ENCODE measurements at regions not wholly inside any gene's neighbourhood (a gene's known extent, or its start where the extent isn't known, plus 50 kb on each side); places are given as distances from the start of the nearest gene placed in this dataset.

DNA sequence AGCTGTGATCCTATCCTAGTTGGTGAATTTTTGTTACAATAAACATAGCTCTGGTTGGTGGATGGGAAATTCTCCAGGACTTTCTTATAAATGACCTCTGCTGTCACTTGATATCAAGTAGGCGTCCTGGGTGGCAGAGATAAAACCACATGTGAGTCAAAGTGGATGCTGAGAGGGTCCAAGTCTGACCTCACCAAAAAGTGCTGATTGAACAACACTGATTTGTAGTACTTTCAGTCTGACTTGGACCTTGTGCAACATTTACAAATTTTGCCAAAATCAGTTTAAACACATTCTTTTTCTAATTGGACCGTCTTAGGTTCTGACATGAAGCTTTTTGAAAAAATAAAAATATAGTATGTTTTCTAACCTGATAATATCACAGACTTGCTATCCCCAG, 585.6 kb downstream of the GALC start:
- TF ChIP-seq, protein P1, sequence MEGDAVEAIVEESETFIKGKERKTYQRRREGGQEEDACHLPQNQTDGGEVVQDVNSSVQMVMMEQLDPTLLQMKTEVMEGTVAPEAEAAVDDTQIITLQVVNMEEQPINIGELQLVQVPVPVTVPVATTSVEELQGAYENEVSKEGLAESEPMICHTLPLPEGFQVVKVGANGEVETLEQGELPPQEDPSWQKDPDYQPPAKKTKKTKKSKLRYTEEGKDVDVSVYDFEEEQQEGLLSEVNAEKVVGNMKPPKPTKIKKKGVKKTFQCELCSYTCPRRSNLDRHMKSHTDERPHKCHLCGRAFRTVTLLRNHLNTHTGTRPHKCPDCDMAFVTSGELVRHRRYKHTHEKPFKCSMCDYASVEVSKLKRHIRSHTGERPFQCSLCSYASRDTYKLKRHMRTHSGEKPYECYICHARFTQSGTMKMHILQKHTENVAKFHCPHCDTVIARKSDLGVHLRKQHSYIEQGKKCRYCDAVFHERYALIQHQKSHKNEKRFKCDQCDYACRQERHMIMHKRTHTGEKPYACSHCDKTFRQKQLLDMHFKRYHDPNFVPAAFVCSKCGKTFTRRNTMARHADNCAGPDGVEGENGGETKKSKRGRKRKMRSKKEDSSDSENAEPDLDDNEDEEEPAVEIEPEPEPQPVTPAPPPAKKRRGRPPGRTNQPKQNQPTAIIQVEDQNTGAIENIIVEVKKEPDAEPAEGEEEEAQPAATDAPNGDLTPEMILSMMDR (conservative IDR thresholded peaks at IDR 0.05): no peak
- TF ChIP-seq ZFX (IDR thresholded peaks at IDR 0.05): no peak
- H3K27ac ChIP-seq: no peak overlapping the region

DNA sequence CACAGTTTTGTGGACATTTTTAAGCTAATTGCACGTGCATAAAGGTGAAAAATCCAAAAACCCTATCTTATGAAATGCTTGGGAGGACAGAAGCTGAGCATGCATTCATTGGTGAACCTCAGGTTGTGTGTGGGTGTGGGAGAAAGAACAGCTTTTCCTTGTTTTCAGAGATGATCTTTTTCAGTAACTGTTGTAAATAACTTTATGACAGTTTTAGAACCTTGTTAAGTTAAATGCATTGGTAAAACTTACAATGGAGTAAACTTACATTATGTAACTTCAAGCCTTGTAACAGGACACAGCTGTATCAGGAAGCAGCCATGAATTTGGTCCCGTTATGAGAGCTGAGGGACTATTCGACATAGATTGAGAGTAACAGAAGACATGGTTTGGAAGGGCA, 587.4 kb downstream of the GALC start:
- no peak overlapping the region for H3K27ac ChIP-seq
- TF ChIP-seq, protein P1 (conservative IDR thresholded peaks at IDR 0.05): no peak
- TF ChIP-seq ZFX (IDR thresholded peaks at IDR 0.05): no peak

DNA sequence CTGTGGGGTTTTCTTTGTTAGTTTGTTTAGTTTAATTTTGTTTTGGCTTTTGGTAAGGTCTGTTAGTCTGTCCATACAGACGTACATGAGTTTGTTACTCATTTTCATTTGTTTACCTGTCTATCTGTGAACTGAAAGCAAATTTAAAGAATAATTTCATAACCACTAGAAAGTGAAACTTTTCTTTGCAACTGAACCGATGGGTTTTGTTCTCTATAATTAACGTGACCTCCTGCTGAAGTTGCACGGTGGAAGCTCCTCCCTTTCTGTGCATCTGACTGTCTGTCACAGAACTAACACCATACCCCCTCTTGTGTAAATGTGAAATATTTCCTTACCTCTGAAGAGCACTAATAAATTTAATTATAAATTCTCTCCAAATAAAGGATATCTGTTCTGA, 595.5 kb downstream of the GALC start:
- no peak for TF ChIP-seq ZFX (IDR thresholded peaks at IDR 0.05)
- TF ChIP-seq, protein P1 (conservative IDR thresholded peaks at IDR 0.05): no peak
- H3K27ac ChIP-seq: no peak overlapping the region

DNA sequence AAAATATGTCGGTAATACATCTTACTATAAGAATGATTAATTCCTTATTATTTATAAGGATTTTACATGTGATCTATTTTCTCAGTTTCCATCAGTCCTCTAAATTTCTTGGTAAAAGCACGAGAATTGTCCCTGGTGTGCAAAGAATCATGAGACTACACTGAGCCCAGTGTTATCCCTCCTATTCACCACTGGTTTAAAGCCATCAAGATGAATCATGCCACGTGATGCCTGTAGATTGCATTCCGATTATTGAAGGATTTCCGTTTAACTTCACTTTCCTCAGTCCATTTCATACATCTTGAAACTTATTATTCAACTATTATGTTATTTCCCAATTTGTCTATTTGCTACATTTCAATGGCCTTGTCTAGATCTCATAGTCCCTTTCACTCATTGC, 601.9 kb downstream of the GALC start:
- TF ChIP-seq ZFX (IDR thresholded peaks at IDR 0.05): no peak
- TF ChIP-seq, protein P1 (conservative IDR thresholded peaks at IDR 0.05): no peak
- H3K27ac ChIP-seq: no peak overlapping the region

DNA sequence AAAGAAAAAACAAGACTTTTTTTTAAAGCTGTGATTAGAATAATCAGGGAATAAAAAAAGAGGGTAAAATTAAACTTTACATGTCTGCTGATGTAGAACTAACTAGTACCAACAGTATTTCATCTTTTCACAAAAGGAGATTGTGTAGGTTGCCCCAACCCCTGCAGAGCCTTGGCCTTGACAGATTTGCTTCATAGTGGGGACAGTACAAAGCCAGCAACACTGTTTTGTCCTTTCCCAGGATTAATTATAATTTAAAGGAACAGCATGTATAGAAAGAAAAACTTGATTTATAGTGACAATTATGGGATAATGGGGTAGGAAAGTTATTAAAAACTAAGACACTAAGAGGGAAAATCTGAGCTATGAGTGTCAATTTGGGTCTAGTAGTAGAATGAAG, 604.0 kb downstream of the GALC start:
- TF ChIP-seq ZFX (IDR thresholded peaks at IDR 0.05): no peak
- TF ChIP-seq, protein P1 (conservative IDR thresholded peaks at IDR 0.05): no peak
- H3K27ac ChIP-seq: no peak overlapping the region

DNA sequence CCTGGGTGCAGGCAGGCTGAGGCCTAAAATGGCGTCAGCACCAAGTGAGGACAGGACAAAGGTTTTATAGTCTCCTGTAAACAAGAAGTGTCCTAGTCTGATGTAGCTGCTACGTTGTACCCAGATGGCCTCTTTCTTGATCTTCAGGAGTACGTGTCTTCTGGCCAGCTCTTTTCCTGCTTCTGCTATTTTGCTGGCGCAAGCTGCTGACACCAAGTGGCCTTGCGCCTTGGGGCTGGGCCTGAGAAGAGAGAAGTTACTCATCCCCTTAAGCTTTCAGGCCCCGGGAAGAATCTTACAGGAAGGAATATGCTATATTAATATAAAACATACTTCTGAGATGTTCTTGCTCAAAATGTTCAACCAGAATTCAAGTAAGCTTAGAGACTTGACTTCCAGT, 605.2 kb downstream of the GALC start:
- no peak overlapping the region for H3K27ac ChIP-seq
- no peak for TF ChIP-seq ZFX (IDR thresholded peaks at IDR 0.05)
- TF ChIP-seq, protein P1 (conservative IDR thresholded peaks at IDR 0.05): no peak

DNA sequence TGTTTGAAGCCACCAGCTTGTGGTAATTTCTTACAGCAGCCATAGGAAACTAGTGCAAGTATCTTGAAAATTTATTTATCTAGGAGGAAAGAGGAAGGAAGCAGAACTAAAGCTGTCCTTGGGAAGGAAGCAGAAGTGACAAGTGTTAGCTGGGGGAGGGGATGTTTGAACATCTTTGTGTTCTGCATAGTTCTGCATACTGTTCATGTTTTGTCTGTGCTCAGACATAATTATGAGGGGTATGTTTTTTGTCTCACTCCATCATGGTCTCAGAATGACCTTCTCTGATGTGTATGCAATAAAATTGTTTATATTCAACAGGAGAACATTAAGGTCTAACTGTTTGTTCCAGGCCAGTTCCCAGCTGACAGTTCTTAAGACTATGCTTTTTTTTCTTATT, 606.5 kb downstream of the GALC start:
- H3K27ac ChIP-seq: no peak overlapping the region
- TF ChIP-seq, protein P1 (conservative IDR thresholded peaks at IDR 0.05): no peak
- TF ChIP-seq ZFX (IDR thresholded peaks at IDR 0.05): no peak

Measured in C4-2B (cell line).